Loucy (cell line): ENCODE measurements at regions not wholly inside any gene's neighbourhood (a gene's known extent, or its start where the extent isn't known, plus 50 kb on each side); places are given as distances from the start of the nearest gene placed in this dataset.

ENCODE experiments used
- H2AFZ ChIP-seq: fragments of 200-600 bp; sonication (generic); 2 replicates; pipeline ENCODE4 v1.6.0; 2016; ENCODE audit warnings: antibody characterized with exemption, mild to moderate bottlenecking, low read length, moderate library complexity
- H3F3A ChIP-seq: fragments of 200-600 bp; 2 replicates; pipeline ENCODE4 v1.6.0; 2016; ENCODE audit warnings: antibody characterized with exemption, low read depth, mild to moderate bottlenecking
- H3K27me3 ChIP-seq: fragments of 200-600 bp; sonication (generic); 2 replicates; pipeline ENCODE4 v1.6.1; 2014; ENCODE audit warnings: low read length, mild to moderate bottlenecking; ENCODE audit not compliant: insufficient read depth, poor library complexity, severe bottlenecking
- H3K36me3 ChIP-seq: fragments of 200-600 bp; sonication (generic); 2 replicates; pipeline ENCODE4 v1.6.1; 2016; ENCODE audit warnings: low read length; ENCODE audit not compliant: insufficient read depth
- H3K4me1 ChIP-seq: fragments of 200-600 bp; sonication (generic); 2 replicates; pipeline ENCODE4 v1.5.1; 2014; ENCODE audit warnings: low read length, mild to moderate bottlenecking; ENCODE audit not compliant: insufficient read depth, poor library complexity, severe bottlenecking
- H3K4me2 ChIP-seq: fragments of 200-600 bp; sonication (generic); 2 replicates; pipeline ENCODE4 v1.6.0; 2014; ENCODE audit warnings: antibody characterized with exemption, low read length, low read depth, mild to moderate bottlenecking; ENCODE audit not compliant: poor library complexity, severe bottlenecking
- H3K4me3 ChIP-seq: fragments of 200-600 bp; sonication (generic); 2 replicates; pipeline ENCODE4 v1.5.1; 2014; ENCODE audit warnings: low read length, mild to moderate bottlenecking, mixed read lengths; ENCODE audit not compliant: poor library complexity, severe bottlenecking
- H3K79me2 ChIP-seq: fragments of 200-600 bp; sonication (generic); 2 replicates; pipeline ENCODE4 v1.6.1; 2014; ENCODE audit warnings: low read length; ENCODE audit not compliant: insufficient read depth
- H3K9ac ChIP-seq: fragments of 200-600 bp; sonication (generic); 2 replicates; pipeline ENCODE4 v1.6.0; 2014; ENCODE audit warnings: mild to moderate bottlenecking, low read depth, low read length, moderate library complexity; ENCODE audit not compliant: poor library complexity, severe bottlenecking
- H3K9me2 ChIP-seq: fragments of 200-600 bp; sonication (generic); replicated peaks from 2 replicates; pipeline ENCODE4 v1.6.1; 2016; ENCODE audit warnings: low read depth, low read length, mixed read lengths
- H3K9me3 ChIP-seq: fragments of 200-600 bp; sonication (generic); 2 replicates; pipeline ENCODE4 v1.6.1; 2014; ENCODE audit warnings: mild to moderate bottlenecking, antibody characterized with exemption, low read length, low read depth; ENCODE audit not compliant: insufficient read depth
- H4K20me1 ChIP-seq: fragments of 200-600 bp; sonication (generic); 2 replicates; pipeline ENCODE4 v1.6.0; 2014; ENCODE audit warnings: antibody characterized with exemption, low read length, mild to moderate bottlenecking; ENCODE audit not compliant: insufficient read depth, poor library complexity, severe bottlenecking
- EZH2phosphoT487 ChIP-seq: fragments of 200-600 bp; IDR thresholded peaks from 2 replicates; pipeline ENCODE4 v1.6.1; 2018; ENCODE audit warnings: antibody characterized with exemption, mild to moderate bottlenecking, moderate library complexity, borderline replicate concordance
- TF ChIP-seq, protein P1 (sequence below): fragments of 200-600 bp; sonication (generic); conservative IDR thresholded peaks from 2 replicates; pipeline ENCODE4 v1.5.1; 2014; ENCODE audit warnings: mild to moderate bottlenecking, antibody characterized with exemption, low read length

DNA sequence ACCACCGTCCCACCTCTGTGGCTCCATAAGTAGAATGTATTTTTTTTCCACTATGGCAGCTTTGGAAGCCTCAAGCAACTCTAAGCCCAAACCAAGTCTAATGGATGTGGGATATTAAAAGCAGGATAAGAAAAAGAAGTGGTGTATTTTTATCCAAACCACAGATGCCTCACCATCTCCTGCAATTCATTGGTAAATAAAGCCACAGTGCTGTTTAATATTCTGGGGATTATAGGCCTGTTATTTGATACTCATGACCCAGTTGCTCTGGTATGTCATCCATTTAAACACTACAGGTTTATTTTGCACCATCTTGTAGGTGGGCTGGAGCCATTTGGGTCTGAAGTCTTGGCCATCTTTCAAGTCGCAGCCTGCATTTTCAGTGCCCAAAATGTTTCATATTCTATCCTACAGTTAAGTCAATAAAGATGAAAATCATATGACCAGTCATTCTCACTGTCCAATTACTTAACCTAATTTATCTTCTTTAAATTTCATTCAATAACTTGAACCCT is 279.5 kb upstream of the EPHA4 start:
- no peaks in the 10 kb centered on the region for H3K79me2 ChIP-seq
- TF ChIP-seq, protein P1, sequence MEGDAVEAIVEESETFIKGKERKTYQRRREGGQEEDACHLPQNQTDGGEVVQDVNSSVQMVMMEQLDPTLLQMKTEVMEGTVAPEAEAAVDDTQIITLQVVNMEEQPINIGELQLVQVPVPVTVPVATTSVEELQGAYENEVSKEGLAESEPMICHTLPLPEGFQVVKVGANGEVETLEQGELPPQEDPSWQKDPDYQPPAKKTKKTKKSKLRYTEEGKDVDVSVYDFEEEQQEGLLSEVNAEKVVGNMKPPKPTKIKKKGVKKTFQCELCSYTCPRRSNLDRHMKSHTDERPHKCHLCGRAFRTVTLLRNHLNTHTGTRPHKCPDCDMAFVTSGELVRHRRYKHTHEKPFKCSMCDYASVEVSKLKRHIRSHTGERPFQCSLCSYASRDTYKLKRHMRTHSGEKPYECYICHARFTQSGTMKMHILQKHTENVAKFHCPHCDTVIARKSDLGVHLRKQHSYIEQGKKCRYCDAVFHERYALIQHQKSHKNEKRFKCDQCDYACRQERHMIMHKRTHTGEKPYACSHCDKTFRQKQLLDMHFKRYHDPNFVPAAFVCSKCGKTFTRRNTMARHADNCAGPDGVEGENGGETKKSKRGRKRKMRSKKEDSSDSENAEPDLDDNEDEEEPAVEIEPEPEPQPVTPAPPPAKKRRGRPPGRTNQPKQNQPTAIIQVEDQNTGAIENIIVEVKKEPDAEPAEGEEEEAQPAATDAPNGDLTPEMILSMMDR = no peak
- TF ChIP-seq EZH2phosphoT487 = no peak
- H3K4me2 ChIP-seq = no peak overlapping the region
- no peaks in the 10 kb centered on the region for H3K9me2 ChIP-seq
- H3F3A ChIP-seq = no peaks in the 10 kb centered on the region
- no peak overlapping the region for H3K9ac ChIP-seq
- H4K20me1 ChIP-seq = no peaks in the 10 kb centered on the region
- no peaks in the 10 kb centered on the region for H3K36me3 ChIP-seq
- H3K4me3 ChIP-seq = no peak overlapping the region
- H3K9me3 ChIP-seq = no peaks in the 10 kb centered on the region; the same call in 1 of the 2 replicates
- H3K4me1 ChIP-seq = no peaks in the 10 kb centered on the region
- H2AFZ ChIP-seq = no peak overlapping the region
- no peaks in the 10 kb centered on the region for H3K27me3 ChIP-seq

DNA sequence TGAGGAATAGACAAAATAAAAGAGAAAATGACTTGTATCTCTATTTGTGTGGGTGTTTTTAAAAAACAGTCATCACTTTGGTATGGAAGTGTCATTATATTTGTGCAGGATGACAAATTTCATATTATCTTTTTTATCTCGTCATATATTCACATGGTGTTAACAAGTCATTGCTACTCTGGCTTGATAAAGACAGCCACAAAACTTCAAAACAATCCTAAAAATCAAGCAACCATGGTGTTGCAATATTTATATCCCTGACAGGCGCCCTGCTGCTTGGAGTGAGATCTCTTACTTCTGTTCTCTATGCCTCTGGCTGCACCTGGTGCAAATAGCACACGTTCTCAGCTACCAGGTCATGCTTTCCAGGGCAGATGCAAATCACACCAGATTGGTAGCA is 278.0 kb upstream of the EPHA4 start:
- no peak overlapping the region for H3K4me2 ChIP-seq
- no peaks in the 10 kb centered on the region for H3K27me3 ChIP-seq
- H3K9ac ChIP-seq = no peak overlapping the region
- H3K9me2 ChIP-seq = no peaks in the 10 kb centered on the region
- no peak for TF ChIP-seq EZH2phosphoT487
- TF ChIP-seq, protein P1 = no peak
- no peaks in the 10 kb centered on the region for H3K79me2 ChIP-seq
- no peak overlapping the region for H2AFZ ChIP-seq
- H3K4me1 ChIP-seq = no peaks in the 10 kb centered on the region
- H4K20me1 ChIP-seq = no peaks in the 10 kb centered on the region
- no peak overlapping the region for H3K4me3 ChIP-seq
- no peaks in the 10 kb centered on the region for H3F3A ChIP-seq
- H3K9me3 ChIP-seq = no peaks in the 10 kb centered on the region
- no peaks in the 10 kb centered on the region for H3K36me3 ChIP-seq

DNA sequence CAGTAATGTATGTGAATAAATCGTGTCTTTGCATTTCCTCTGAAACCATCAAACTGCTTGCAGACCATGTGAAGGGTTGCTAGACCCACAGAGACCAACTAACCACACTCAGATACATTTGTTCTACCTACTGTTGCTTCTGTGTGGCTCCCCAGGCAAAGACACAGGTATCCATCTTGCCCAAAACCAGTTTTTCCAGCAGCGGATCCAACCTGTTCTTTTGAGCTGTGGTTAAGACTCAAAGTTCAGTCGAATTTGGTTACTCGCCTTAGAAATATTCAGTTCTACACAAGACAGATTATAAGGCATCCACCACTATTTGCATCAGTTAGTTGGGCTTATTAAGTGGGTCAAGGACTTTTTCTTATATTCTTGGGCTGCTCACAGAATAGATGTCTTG is 276.2 kb upstream of the EPHA4 start:
- H3K9ac ChIP-seq = no peak overlapping the region
- H3K4me1 ChIP-seq = no peaks in the 10 kb centered on the region
- no peaks in the 10 kb centered on the region for H3K9me3 ChIP-seq
- H3K9me2 ChIP-seq = no peaks in the 10 kb centered on the region
- H3K36me3 ChIP-seq = no peaks in the 10 kb centered on the region
- TF ChIP-seq, protein P1 = no peak
- TF ChIP-seq EZH2phosphoT487 = no peak
- no peak overlapping the region for H3K4me3 ChIP-seq
- no peaks in the 10 kb centered on the region for H3F3A ChIP-seq
- H3K4me2 ChIP-seq = no peak overlapping the region
- H2AFZ ChIP-seq = no peak overlapping the region
- no peaks in the 10 kb centered on the region for H4K20me1 ChIP-seq
- no peaks in the 10 kb centered on the region for H3K27me3 ChIP-seq
- H3K79me2 ChIP-seq = no peaks in the 10 kb centered on the region
